Activated CD4-positive, alpha-beta T cell treated with anti-CD3 and anti-CD28 coated beads, Interleukin-2, amount 50 U/mL, for 1 hour (primary cell): ENCODE measurements at regions not wholly inside any gene's neighbourhood (a gene's known extent, or its start where the extent isn't known, plus 50 kb on each side); places are given as distances from the start of the nearest gene placed in this dataset.

Source experiments
- DNase-seq: peaks from one replicate; pipeline ENCODE4 v3.0.0-alpha.2; 2020

DNA sequence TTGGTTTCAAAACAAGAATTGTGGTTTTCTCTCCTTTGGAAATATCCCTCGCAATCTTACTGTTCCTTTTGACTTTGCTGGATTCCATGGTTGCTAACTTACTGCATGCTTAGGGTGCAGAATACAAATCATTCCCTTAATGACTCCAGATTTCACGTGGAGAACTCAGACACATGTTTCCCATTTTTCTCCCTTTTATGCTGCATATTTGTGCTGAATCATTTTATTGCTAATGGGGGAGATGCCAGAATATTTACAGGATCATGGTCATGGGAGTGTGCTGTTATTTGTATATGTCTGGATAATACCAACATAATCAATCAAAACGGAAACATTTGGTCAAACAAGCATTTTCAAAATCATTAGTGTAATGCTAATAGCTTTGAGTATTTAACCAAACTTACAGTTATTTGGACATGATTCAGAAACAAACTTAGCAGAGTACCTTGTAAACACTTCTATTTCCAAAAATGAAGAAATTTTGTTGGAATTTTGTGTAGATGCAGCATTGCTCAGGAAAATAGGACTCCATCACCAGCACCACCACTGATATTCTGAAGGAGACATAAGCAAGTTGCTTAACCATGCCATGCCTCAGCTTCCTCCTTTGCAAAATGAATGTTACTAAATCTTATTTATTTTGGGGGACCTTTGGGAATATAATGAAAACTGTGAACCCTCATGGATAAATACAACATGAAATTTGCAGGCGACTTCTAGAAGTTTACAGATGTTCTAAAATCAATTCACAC is 122.5 kb upstream of the RND3 start:
- no peak for DNase-seq

- DNase-seq, result no peak
These were observed 120.9 kb upstream of the RND3 start for GRCh38 chr2:150608341-150608740.

- no peak for DNase-seq
These were observed 119.9 kb upstream of the RND3 start for GRCh38 chr2:150607390-150607811.

DNA sequence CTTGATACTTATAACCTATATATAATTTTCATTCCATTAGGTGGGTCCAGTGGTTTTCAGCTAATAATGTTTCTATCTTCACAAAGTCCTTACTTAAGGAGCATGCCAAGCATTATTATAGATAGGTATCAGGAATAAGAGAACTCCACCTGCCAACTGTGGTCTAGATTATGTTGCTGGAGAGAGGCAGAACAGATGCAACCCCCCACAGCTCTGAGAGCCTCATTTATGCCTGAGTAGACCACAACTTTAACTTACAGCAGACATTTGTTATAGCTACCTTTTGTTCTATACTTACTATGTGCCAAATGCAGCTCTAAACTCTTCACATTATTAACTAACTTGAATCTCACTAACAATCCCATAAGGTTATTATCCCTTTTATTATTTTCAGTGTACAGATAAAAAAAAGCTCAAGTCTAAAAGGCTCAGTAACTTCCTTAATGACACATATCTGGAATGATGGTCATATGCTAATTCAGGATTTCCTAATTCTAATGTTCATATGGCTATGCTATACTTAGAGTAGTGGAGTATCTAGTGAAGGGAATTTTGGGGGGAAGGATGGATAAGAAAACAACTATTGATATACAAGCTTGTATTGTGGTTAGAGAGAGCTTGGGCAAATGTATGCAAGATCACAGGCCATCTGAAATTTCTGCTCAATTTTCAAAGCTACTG is 119.1 kb upstream of the RND3 start:
- no peak for DNase-seq

- DNase-seq, result no peak
These were observed 118.2 kb upstream of the RND3 start for GRCh38 chr2:150605664-150606063.

DNA sequence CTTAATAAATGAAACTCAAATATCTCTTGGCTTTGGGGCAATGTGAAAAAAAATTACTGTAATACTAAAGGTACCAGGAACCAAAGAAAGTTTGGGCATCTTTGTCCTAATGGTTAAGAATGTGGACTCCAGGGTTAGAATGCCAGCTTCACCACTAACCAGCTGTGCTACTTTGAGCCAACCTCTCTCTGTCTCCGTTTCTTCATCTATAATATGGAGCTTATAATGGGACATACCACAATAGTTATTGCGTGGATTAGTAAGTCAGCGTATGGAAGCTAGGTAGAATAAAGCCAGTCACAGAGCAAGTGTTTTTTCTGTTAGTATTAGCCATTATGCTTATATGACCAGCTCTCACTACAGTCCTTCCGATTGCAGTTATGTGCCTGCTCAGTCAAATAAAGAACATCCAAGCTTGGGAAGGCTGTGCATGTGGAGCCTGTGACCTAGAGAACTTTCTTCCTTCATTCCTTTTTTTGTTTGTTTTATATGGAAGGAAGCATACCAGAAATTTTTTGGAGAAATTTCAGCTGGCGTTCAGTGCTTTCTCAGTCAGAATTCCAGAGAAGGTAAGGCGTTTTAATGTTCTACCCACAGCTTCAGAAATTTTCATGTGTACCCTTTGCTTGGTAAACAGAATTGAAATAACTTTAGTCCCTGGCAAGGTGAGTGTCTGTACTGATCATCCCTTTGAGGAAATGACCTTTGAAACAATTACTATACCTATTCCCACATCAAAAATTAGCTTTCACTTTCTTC is 114.0 kb upstream of the RND3 start:
- DNase-seq, result no peak

- no peak for DNase-seq
These were observed 112.4 kb upstream of the RND3 start for GRCh38 chr2:150599889-150600288.

- DNase-seq, result no peak
These were observed 110.9 kb upstream of the RND3 start for GRCh38 chr2:150598383-150598782.

- DNase-seq, result no peak
These were observed 108.5 kb upstream of the RND3 start for GRCh38 chr2:150595803-150596470.

DNA sequence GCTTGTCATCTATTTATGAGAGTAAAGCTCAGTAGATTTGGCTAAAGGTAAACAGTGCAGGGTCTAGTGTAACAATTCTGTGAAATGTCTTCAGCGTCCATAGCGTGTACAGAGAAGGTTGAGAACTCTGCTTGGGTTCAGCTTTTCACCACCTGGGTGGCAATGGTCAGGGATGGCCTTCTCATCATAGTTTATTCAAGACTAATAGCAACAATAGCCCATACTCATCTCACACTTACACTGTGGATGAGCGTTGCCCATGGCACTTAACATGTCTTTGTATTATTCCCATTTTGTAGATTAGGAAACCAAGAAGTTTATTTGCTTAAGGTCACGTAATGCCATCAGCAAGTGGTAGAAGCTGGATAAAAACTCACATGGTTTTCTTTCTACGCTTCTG is 106.8 kb upstream of the RND3 start:
- no peak for DNase-seq

DNA sequence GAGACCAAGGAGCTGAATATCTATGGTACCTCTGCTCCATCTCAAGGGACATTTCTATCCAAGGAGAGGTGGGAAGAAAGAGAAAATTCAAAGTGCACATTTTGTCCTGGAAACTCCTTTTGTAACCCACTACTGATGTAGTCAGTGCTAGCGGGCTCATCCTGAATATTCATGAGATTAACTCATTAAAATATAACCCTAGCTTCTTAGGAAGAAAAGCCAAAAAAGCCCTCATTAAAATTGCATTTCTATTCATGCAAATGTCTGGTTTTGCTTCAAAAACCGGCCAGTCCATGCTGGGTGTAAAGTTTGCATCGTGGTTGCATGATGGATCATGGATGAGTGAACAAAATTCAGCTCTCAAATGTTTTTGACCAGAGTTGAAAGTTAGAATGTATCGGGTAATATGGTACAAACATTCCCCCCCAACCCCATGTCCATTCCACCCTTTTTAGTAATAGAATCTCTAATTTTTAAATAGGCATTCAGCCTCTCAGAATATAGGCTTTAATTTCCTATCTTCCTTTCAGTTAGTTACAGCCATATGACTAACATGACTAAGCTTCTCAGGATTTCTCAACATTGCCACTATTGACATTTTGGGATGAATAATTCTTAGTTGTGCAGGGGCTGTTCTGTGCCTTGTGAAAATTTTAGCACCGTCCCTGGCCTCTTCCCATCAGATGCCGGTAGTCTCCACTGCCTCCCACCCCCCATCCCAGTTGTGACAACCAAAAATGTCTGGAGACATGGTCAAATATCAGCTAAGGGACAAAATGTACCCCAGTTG is 104.2 kb upstream of the RND3 start:
- no peak for DNase-seq

DNA sequence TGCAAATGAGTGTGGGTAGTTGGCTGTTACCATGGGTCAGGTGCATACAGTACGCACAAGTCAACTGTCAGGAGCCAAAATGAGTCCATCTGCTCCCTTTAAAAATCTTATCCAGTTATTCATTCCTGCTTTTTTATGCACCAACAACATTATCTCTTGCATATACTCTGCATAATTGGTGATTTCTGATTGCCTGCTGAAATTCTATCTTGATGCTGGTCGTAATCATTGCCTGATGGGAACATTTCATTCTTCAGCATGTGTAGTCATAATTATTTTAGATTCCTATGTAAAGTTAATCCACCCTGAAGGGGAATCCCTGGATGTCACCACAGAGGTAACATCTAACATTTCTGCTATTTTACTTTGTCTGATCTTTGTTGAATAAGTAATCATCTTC is 102.2 kb upstream of the RND3 start:
- DNase-seq, result no peak

GRCh38 chr2:150588506-150588870 is 101.0 kb upstream of the RND3 start:
- no peak for DNase-seq

- DNase-seq, result no peak
These were observed 100.4 kb upstream of the RND3 start for GRCh38 chr2:150587547-150588505.

GRCh38 chr2:150586858-150587257 is 99.4 kb upstream of the RND3 start:
- DNase-seq, result no peak

DNA sequence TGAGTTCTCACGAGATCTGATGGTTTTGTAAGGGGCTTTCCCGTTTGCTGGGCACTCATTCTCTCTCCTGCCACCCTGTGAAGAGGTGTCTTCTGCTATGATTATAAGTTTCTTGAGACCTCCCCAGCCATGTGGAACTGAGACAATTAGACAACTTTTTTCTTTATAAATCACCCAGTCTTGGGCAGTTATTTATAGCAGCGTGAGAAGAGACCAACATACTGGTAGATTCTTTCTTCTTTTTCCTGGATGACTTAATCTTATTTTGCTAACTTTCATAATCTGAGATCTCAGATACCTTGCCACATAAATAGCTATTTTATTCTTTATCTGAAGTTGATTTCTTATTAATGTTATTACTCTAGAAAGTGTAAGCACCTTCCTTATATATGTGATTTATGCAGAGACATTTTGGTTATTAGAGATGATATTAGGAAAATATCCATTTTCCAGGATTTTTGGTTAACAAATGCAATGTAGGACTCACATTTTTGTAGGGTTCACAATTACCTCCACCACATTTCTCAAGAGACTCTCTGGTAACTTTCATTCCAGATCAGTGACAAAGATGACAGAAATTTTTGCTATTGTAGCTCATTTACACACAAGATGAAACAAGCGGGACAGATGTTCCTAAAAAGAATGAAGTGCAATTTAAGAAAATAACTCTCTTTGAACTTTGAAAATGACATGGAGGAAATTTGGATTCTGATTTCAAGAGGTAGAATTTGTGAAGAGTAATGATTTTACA is 97.9 kb upstream of the RND3 start:
- no peak for DNase-seq

DNA sequence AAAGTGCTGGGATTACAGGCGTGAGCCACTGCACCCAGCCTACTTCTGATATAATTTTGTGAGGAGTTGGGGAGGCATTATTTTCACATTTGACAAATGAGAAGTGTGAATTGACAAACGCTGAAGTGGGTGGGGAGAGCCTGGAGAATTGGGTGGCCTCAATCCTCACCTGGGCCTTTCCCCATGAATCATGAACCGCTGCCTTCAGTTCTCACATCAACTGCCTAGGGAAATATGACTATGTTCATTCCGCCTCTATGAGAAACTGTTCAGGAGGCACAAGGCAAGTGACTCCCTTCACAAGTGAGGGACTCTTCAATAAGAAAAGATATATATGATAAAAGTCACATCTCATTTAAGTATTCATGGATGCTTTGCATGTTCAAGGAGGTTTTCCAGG is 96.6 kb upstream of the RND3 start:
- no peak for DNase-seq

- no peak for DNase-seq
These were observed 94.4 kb upstream of the RND3 start for GRCh38 chr2:150581717-150582472.

- DNase-seq, result no peak
These were observed 91.0 kb upstream of the RND3 start for GRCh38 chr2:150578481-150578880.

DNA sequence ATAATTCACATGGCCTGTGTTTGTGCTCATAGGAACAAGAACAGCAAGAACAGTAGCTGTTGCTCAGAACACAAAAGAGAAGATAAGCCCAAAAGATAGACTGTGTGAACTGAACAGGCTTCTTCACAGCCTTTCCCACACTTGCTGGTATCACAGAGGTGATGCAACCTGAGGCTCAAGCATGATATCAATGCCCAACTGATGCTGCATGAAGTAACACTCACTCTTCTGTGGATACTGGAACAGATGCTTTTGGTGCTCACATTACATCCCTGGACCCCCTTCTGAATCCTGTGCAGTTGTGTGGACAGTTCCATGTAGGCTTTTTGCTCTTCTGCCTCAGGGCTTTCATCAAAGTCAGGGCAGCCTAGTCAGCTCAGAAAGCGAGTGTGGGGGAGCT is 88.4 kb upstream of the RND3 start:
- no peak for DNase-seq
